ENCODE measurements at regions not wholly inside any gene's neighbourhood (a gene's known extent, or its start where the extent isn't known, plus 50 kb on each side); places are given as distances from the start of the nearest gene placed in this dataset.

- Histone ChIP-seq H3K9me2 (ENCODE audit: insufficient read depth, low read length) (no peaks in the 10 kb centered on the region), H3K79me2 (replicated peaks; ENCODE audit: insufficient read depth, low read length) (no peaks in the 10 kb centered on the region), H3K27me3 (ENCODE audit: insufficient read depth, low read depth, low read length) (no peaks in the 10 kb centered on the region), H3K9ac (ENCODE audit: low read length) (no peak overlapping the region), H3K27ac (ENCODE audit: low read length) (no peak overlapping the region), H3K36me3 (ENCODE audit: insufficient read depth, low read length) (no peaks in the 10 kb centered on the region), H3K4me2 (ENCODE audit: low read length) (no peak overlapping the region), H3K9me3 (ENCODE audit: low read length) (no peaks in the 10 kb centered on the region), H3K4me3 (ENCODE audit: low read length) (no peak overlapping the region), H4K20me1 (ENCODE audit: insufficient read depth) (no peaks in the 10 kb centered on the region), H2AFZ (ENCODE audit: low read depth, low read length) (no peak overlapping the region), H3F3A (ENCODE audit: insufficient read depth, low read length, poor library complexity, severe bottlenecking) (no peaks in the 10 kb centered on the region)
- TF ChIP-seq EP300 (conservative IDR thresholded peaks at IDR 0.05; ENCODE audit: poor library complexity, severe bottlenecking), result no peak
- TF ChIP-seq TAF1 (IDR thresholded peaks at IDR 0.05; ENCODE audit: low read depth), result no peak
- TF ChIP-seq POLR2AphosphoS5 (IDR thresholded peaks at IDR 0.05), result no peak
- TF ChIP-seq REST (IDR thresholded peaks at IDR 0.05; ENCODE audit: borderline replicate concordance), result no peak
- no peak for TF ChIP-seq MXI1 (conservative IDR thresholded peaks at IDR 0.05; ENCODE audit: poor library complexity, severe bottlenecking)
- TF ChIP-seq SMC3 (conservative IDR thresholded peaks at IDR 0.05; ENCODE audit: poor library complexity), result no peak
- TF ChIP-seq CTCF (IDR thresholded peaks at IDR 0.05; ENCODE audit: poor library complexity, severe bottlenecking), result no peak
- no peak for TF ChIP-seq RAD21 (conservative IDR thresholded peaks at IDR 0.05)
- no peak for TF ChIP-seq EZH2 (IDR thresholded peaks at IDR 0.05; ENCODE audit: borderline replicate concordance, insufficient read depth, low read length, poor library complexity, severe bottlenecking)
Observed at GRCh38 chr13:33445476-33445875, 159.9 kb upstream of the STARD13 start.

GRCh38 chr13:33446821-33447725 is 161.5 kb upstream of the STARD13 start:
- no peak overlapping the region for H2AFZ ChIP-seq (ENCODE audit: low read depth, low read length)

More at GRCh38 chr13:33446821-33447725, 161.5 kb upstream of the STARD13 start:
- H3K27ac ChIP-seq (ENCODE audit: low read length), result no peak overlapping the region
- H3K4me2 ChIP-seq (ENCODE audit: low read length), result no peak overlapping the region
- no peaks in the 10 kb centered on the region for H3K36me3 ChIP-seq (ENCODE audit: insufficient read depth, low read length)
- no peaks in the 10 kb centered on the region for H4K20me1 ChIP-seq (ENCODE audit: insufficient read depth)
- H3K9me2 ChIP-seq (ENCODE audit: insufficient read depth, low read length), result no peaks in the 10 kb centered on the region
- TF ChIP-seq SMC3 (conservative IDR thresholded peaks at IDR 0.05; ENCODE audit: poor library complexity) (no peak), REST (IDR thresholded peaks at IDR 0.05; ENCODE audit: borderline replicate concordance) (no peak), EZH2 (IDR thresholded peaks at IDR 0.05; ENCODE audit: borderline replicate concordance, insufficient read depth, low read length, poor library complexity, severe bottlenecking) (no peak), MXI1 (conservative IDR thresholded peaks at IDR 0.05; ENCODE audit: poor library complexity, severe bottlenecking) (no peak), EP300 (conservative IDR thresholded peaks at IDR 0.05; ENCODE audit: poor library complexity, severe bottlenecking) (no peak), CTCF (IDR thresholded peaks at IDR 0.05; ENCODE audit: poor library complexity, severe bottlenecking) (no peak), TAF1 (IDR thresholded peaks at IDR 0.05; ENCODE audit: low read depth) (no peak), POLR2AphosphoS5 (IDR thresholded peaks at IDR 0.05) (no peak), RAD21 (conservative IDR thresholded peaks at IDR 0.05) (no peak)
- H3K79me2 ChIP-seq (replicated peaks; ENCODE audit: insufficient read depth, low read length), result no peaks in the 10 kb centered on the region
- no peak overlapping the region for H3K9ac ChIP-seq (ENCODE audit: low read length)
- no peak overlapping the region for H3K4me3 ChIP-seq (ENCODE audit: low read length)
- no peaks in the 10 kb centered on the region for H3K27me3 ChIP-seq (ENCODE audit: insufficient read depth, low read depth, low read length)
- no peaks in the 10 kb centered on the region for H3F3A ChIP-seq (ENCODE audit: insufficient read depth, low read length, poor library complexity, severe bottlenecking)
- H3K9me3 ChIP-seq (ENCODE audit: low read length), result no peaks in the 10 kb centered on the region
